Smooth muscle cell (in vitro differentiated cells): ENCODE measurements at regions not wholly inside any gene's neighbourhood (a gene's known extent, or its start where the extent isn't known, plus 50 kb on each side); places are given as distances from the start of the nearest gene placed in this dataset.

Experiments used
- DNase-seq: peaks from one replicate; lab custom pipeline; 2025; ENCODE audit not compliant: unreplicated experiment; lab: John Stamatoyannopoulos, UW
- H2AFZ ChIP-seq: fragments of 200-600 bp; sonication (generic); 2 replicates; pipeline ENCODE4 v1.6.0; 2016; ENCODE audit warnings: antibody characterized with exemption, low read depth, mild to moderate bottlenecking
- H3F3A ChIP-seq: fragments of 200-600 bp; sonication (generic); 2 replicates; pipeline ENCODE4 v1.6.0; 2017; ENCODE audit warnings: antibody characterized with exemption, low read depth
- H3K27ac ChIP-seq: fragments of 200-600 bp; sonication (generic); 2 replicates; pipeline ENCODE4 v1.5.1; 2016; ENCODE audit warnings: low read depth, mild to moderate bottlenecking
- H3K27me3 ChIP-seq: fragments of 200-600 bp; sonication (generic); 2 replicates; pipeline ENCODE4 v1.6.1; 2016; ENCODE audit warnings: low read depth, mild to moderate bottlenecking
- H3K36me3 ChIP-seq: fragments of 200-600 bp; sonication (generic); 2 replicates; pipeline ENCODE4 v1.5.1; 2016; ENCODE audit warnings: low read depth
- H3K4me1 ChIP-seq: fragments of 200-600 bp; sonication (generic); 2 replicates; pipeline ENCODE4 v1.5.1; 2016; ENCODE audit warnings: low read depth
- H3K4me2 ChIP-seq: fragments of 200-600 bp; sonication (generic); 2 replicates; pipeline ENCODE4 v1.6.0; 2016; ENCODE audit warnings: mild to moderate bottlenecking
- H3K4me3 ChIP-seq: fragments of 200-600 bp; sonication (generic); 2 replicates; pipeline ENCODE4 v1.5.1; 2016; ENCODE audit warnings: mild to moderate bottlenecking
- H3K79me2 ChIP-seq: fragments of 200-600 bp; sonication (generic); 2 replicates; pipeline ENCODE4 v1.6.0; 2016; ENCODE audit warnings: low read depth, mild to moderate bottlenecking
- H3K9ac ChIP-seq: fragments of 200-600 bp; sonication (generic); 2 replicates; pipeline ENCODE4 v1.6.0; 2016; ENCODE audit warnings: low read depth
- H3K9me3 ChIP-seq: fragments of 200-600 bp; sonication (generic); replicated peaks from 2 replicates; pipeline ENCODE4 v1.5.1; 2016; ENCODE audit warnings: low read depth
- H4K20me1 ChIP-seq: fragments of 200-600 bp; sonication (generic); 2 replicates; pipeline ENCODE4 v1.6.0; 2016; ENCODE audit warnings: low read depth
- WGBS: methylation state at CpG from one replicate; pipeline ENCODE4 v1.1.7; 2016; ENCODE audit warnings: low lambda C conversion rate; 5-methylcytosine and 5-hydroxymethylcytosine counted together
- TF ChIP-seq, protein P1 (sequence below): fragments of 200-600 bp; sonication (generic); IDR thresholded peaks from 2 replicates; pipeline ENCODE4 v1.5.1; 2017; ENCODE audit warnings: borderline replicate concordance, mild to moderate bottlenecking, antibody characterized with exemption; ENCODE audit not compliant: insufficient read depth, poor library complexity, severe bottlenecking

DNA sequence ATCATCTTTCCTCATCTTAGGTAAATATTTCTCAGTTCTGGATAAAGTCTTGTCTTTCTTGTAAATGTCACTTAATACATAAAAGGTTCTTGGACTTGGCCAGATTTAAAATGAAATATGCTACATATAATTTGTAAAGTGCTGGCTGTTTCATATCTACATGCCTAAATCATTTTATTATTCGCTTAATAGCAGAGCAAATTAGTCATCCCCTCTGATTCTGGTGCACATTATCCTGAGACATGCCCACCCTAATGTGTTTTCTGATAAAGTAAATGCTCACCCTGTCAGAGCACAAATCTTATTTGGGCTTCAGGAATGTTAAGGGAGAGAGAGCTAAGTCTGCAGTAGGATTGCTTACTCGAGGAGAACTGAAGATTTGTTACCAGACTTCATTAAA is 166.5 kb upstream of the IZUMO3 start:
- WGBS = 48% methylated on average over 2 of the region's 2 CpGs
- Histone ChIP-seq H3K4me2 (no peak overlapping the region), H3F3A (no peaks in the 10 kb centered on the region), H3K27ac (no peak overlapping the region), H3K4me3 (no peak overlapping the region), H3K4me1 (no peaks in the 10 kb centered on the region), H3K9ac (no peak overlapping the region), H4K20me1 (no peaks in the 10 kb centered on the region), H3K27me3 (no peaks in the 10 kb centered on the region), H3K36me3 (no peaks in the 10 kb centered on the region), H3K79me2 (no peaks in the 10 kb centered on the region), H3K9me3 (no peaks in the 10 kb centered on the region), H2AFZ (no peak overlapping the region)
- DNase-seq = no peak
- TF ChIP-seq, protein P1, sequence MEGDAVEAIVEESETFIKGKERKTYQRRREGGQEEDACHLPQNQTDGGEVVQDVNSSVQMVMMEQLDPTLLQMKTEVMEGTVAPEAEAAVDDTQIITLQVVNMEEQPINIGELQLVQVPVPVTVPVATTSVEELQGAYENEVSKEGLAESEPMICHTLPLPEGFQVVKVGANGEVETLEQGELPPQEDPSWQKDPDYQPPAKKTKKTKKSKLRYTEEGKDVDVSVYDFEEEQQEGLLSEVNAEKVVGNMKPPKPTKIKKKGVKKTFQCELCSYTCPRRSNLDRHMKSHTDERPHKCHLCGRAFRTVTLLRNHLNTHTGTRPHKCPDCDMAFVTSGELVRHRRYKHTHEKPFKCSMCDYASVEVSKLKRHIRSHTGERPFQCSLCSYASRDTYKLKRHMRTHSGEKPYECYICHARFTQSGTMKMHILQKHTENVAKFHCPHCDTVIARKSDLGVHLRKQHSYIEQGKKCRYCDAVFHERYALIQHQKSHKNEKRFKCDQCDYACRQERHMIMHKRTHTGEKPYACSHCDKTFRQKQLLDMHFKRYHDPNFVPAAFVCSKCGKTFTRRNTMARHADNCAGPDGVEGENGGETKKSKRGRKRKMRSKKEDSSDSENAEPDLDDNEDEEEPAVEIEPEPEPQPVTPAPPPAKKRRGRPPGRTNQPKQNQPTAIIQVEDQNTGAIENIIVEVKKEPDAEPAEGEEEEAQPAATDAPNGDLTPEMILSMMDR = no peak

DNA sequence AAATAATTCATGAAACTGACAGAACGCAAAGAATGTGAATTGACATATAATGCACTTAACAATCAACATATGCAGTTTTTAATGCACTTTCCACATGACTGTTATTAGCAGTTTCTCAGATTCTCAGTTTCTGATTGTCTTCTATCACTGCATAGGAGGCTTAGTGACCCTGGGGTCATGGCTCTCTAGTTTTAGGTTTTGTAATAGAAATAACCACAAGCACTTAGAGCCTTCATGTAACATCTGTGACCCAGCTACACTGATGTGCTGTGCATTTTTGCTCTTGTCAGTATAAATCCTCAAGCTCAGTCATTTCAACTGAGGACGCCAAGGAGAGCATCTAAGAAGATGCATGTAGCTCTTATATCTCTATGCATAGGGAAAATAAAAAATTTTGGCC is 163.1 kb upstream of the IZUMO3 start:
- H3K27ac ChIP-seq = no peak overlapping the region
- TF ChIP-seq, protein P1 = no peak
- no peaks in the 10 kb centered on the region for H3F3A ChIP-seq
- H4K20me1 ChIP-seq = no peaks in the 10 kb centered on the region
- 92% methylated on average over 2 of the region's 2 CpGs for WGBS
- H3K27me3 ChIP-seq = no peaks in the 10 kb centered on the region
- no peak overlapping the region for H3K4me2 ChIP-seq
- no peak overlapping the region for H3K4me3 ChIP-seq
- no peak for DNase-seq
- H2AFZ ChIP-seq = no peak overlapping the region
- H3K9ac ChIP-seq = no peak overlapping the region
- no peaks in the 10 kb centered on the region for H3K4me1 ChIP-seq
- H3K79me2 ChIP-seq = no peaks in the 10 kb centered on the region
- H3K36me3 ChIP-seq = no peaks in the 10 kb centered on the region
- H3K9me3 ChIP-seq = no peaks in the 10 kb centered on the region

DNA sequence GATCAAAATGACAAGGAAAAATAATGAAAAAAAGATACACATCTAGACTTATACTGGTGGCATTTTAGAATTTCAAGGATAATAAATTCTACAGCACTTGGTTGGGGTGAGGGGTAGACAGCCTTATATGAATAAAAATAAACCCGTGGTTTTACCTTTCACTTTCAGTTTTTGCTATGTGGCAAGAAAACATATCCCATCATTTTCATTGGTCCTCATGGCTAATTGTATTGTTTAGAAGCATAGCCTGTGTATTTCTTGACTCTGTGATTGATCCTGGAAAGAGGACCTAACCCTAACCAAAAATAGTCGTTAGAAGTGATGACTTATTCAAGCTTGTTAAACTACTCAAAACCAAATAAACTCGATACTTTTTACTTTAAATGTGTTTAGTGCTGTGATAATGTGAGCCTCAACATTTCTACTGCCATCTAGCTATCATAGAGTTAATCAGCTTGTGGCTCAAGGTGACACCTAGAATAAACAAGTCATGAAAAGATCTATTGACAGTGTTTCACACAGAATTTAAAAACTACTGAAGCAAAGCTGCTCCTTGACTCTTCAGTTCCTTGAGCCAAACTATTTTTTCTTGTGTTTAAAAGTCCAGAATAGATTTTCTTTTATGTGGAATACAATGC is 153.3 kb upstream of the IZUMO3 start:
- H3K4me2 ChIP-seq = no peak overlapping the region
- H3K27ac ChIP-seq = no peak overlapping the region
- WGBS = 72% methylated on average over 3 of the region's 3 CpGs
- no peak overlapping the region for H3K4me3 ChIP-seq
- no peaks in the 10 kb centered on the region for H3K27me3 ChIP-seq
- H3K79me2 ChIP-seq = no peaks in the 10 kb centered on the region
- no peaks in the 10 kb centered on the region for H3K36me3 ChIP-seq
- TF ChIP-seq, protein P1 = no peak
- no peak overlapping the region for H3K9ac ChIP-seq
- no peaks in the 10 kb centered on the region for H4K20me1 ChIP-seq
- no peaks in the 10 kb centered on the region for H3K4me1 ChIP-seq
- H3F3A ChIP-seq = no peaks in the 10 kb centered on the region
- H2AFZ ChIP-seq = no peak overlapping the region
- H3K9me3 ChIP-seq = no peaks in the 10 kb centered on the region
- DNase-seq = no peak

DNA sequence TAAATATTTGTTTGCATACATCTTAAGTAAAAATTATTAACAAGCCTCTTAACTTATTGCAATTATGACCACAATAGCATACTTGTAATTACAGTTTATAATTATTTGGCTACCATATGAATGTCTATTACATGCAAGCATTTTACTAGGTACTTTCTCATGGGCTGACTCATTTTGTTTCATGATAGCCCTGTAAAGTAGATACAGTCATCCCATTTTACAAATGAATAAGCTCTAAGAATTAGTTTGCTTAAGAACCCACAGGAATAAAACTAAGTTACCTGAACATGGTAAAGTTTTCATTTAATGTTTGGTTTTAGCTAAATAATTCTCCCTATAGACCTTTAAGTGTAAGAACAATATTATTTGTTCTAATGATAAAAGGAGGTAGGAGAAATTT is 126.6 kb upstream of the IZUMO3 start:
- no peak overlapping the region for H3K4me2 ChIP-seq
- H3K36me3 ChIP-seq = no peaks in the 10 kb centered on the region
- no peak overlapping the region for H3K4me3 ChIP-seq
- H3K27me3 ChIP-seq = no peaks in the 10 kb centered on the region
- no peaks in the 10 kb centered on the region for H4K20me1 ChIP-seq
- no peaks in the 10 kb centered on the region for H3K9me3 ChIP-seq
- no peaks in the 10 kb centered on the region for H3K4me1 ChIP-seq
- H3F3A ChIP-seq = no peaks in the 10 kb centered on the region
- DNase-seq = no peak
- no peak overlapping the region for H3K9ac ChIP-seq
- no peaks in the 10 kb centered on the region for H3K79me2 ChIP-seq
- H3K27ac ChIP-seq = no peak overlapping the region
- TF ChIP-seq, protein P1 = no peak
- no peak overlapping the region for H2AFZ ChIP-seq
